ENCODE measurements at regions not wholly inside any gene's neighbourhood (a gene's known extent, or its start where the extent isn't known, plus 50 kb on each side); places are given as distances from the start of the nearest gene placed in this dataset.

- intact Hi-C loops (cut with micrococcal nuclease) = no loop called here
Measured at GRCh38 chr13:105089858-105090643, 1445.4 kb downstream of the EFNB2 start.

- intact Hi-C loops (cut with micrococcal nuclease) = no loop called here
Measured at GRCh38 chr13:105087945-105088344, 1447.5 kb downstream of the EFNB2 start.

GRCh38 chr13:105084931-105085330, 1450.5 kb downstream of the EFNB2 start:
- intact Hi-C loops (cut with micrococcal nuclease) = no loop called here

DNA sequence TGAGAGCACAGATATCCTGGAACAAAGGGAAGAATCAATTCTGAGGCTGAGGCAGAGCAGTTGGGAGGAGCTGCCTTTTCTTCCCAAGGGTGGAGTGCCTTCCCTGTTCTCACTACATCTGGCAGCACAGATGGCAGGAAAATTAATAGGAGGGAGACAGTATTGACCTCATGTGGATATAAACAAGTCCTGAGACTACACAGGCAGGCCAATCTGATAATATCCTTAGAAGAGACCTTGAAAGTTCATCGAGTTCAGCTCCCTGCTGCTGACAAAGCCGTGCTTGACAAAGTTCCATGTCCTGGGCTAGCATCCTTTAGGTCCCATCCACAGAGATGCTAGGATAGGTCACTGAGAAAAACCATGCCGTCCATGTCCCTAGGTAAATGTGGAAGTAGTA, 1451.5 kb downstream of the EFNB2 start:
- intact Hi-C loops (cut with micrococcal nuclease) = no loop called here

GRCh38 chr13:105074755-105075154, 1460.7 kb downstream of the EFNB2 start:
- intact Hi-C loops (cut with micrococcal nuclease) = no loop called here

- intact Hi-C loops (cut with micrococcal nuclease) = no loop called here
Measured at GRCh38 chr13:105073041-105073440, 1462.4 kb downstream of the EFNB2 start.

DNA sequence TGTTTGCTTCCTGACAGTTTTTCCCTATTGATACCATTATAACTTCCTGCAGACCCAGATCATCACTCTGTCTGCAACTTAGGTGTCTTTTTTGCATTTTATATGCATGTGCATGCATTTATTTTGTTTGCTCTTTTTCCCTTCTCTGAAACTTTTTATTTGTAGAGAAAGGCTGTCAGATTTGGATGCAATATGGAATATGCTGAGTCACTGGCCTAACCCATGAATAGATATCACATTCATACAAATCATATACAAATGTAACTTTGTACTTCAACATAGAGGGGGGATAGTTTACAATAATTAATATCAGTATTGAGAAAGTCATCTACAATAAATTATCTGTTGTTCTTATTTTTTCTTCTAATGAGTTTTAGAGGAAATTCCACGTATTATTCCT, 1465.0 kb downstream of the EFNB2 start:
- intact Hi-C loops (cut with micrococcal nuclease) = no loop called here

- intact Hi-C loops (cut with micrococcal nuclease) = no loop called here
Measured at GRCh38 chr13:105069106-105069505, 1466.4 kb downstream of the EFNB2 start.

DNA sequence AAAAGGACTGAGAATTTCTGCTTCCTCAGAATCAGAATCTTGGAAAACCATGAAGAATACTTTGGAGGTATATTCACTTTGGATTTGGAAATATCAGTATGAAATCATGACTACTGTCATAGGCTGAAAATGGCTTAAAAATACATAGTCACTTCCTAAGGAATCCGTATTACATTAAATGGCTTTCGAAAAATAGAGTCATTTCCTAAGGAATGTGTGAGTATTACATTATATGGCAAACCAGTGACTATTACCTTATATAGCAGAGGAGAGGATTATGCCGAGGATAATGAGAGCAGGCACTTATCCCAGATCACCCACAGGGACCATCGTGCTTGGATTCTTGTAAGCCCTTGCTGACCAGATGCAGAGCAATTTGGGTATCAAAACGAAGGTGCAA, 1471.8 kb downstream of the EFNB2 start:
- intact Hi-C loops (cut with micrococcal nuclease) = no loop called here

GRCh38 chr13:105059786-105060185, 1475.7 kb downstream of the EFNB2 start:
- intact Hi-C loops (cut with micrococcal nuclease) = no loop called here

DNA sequence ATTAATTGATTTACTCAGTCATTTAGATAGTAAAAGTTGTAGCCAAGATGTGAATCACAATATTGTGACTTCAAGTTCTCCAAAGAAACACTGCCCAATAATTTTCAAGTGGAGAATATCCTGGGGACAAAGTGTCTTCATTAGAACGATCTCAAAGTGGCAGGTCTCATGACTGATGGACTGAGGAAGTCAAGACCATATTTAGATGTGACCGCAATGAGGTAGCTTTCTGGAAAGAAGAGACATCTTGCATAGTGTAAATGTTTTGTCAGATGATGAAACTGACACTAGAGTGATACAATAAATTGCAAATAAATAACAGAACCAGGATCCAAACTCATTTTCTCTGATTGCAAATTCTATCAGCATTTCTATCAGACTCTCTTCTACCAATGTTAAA, 1476.9 kb downstream of the EFNB2 start:
- intact Hi-C loops (cut with micrococcal nuclease) = no loop called here

GRCh38 chr13:105052711-105053110, 1482.8 kb downstream of the EFNB2 start:
- intact Hi-C loops (cut with micrococcal nuclease) = no loop called here

- intact Hi-C loops (cut with micrococcal nuclease) = no loop called here
Measured at GRCh38 chr13:105050686-105051085, 1484.8 kb downstream of the EFNB2 start.

GRCh38 chr13:105048677-105049076, 1486.8 kb downstream of the EFNB2 start:
- intact Hi-C loops (cut with micrococcal nuclease) = no loop called here

GRCh38 chr13:105047676-105048295, 1487.7 kb downstream of the EFNB2 start:
- intact Hi-C loops (cut with micrococcal nuclease) = no loop called here

GRCh38 chr13:105037110-105037509, 1498.4 kb downstream of the EFNB2 start:
- intact Hi-C loops (cut with micrococcal nuclease) = no loop called here

DNA sequence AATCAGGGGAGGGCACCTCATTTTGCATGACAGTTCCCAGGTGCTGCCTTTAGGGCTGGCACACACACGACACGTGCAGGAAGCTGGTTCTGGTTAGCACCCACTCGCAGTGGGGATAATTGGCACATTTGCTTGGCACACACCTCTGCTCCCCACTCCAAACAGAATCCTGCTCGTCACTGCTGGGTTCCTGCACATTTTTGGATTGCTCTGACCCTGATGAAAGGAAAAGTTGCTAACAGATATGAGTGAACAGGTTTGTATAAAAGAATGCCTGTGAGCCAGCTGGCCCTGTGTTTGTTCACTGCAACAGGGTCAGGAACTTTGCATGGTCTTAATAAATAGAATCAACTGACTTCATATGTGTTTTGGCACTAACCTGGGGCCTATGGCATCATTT, 1500.4 kb downstream of the EFNB2 start:
- intact Hi-C loops (cut with micrococcal nuclease) = no loop called here

GRCh38 chr13:105033999-105034398, 1501.5 kb downstream of the EFNB2 start:
- intact Hi-C loops (cut with micrococcal nuclease) = no loop called here

GRCh38 chr13:105031306-105031705, 1504.2 kb downstream of the EFNB2 start:
- intact Hi-C loops (cut with micrococcal nuclease) = no loop called here

- intact Hi-C loops (cut with micrococcal nuclease) = no loop called here
Measured at GRCh38 chr13:105030851-105031250, 1504.6 kb downstream of the EFNB2 start.

DNA sequence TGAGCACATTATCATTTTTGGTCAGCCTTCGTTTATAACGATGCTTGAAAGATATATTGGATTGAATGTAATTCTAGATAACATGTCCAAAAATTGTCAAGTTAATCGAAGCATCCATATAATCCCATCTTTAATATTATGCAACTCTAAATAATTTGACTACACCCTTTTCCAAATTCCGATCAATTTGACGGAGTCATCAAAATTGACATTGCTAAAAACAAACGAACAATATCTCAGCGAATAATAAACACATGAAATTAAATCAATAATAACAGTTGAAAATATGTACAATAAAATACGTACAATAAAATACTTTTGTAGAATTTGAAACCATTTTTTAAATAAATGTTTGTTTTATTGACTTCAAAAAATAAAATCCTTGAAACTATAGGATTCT, 1516.4 kb downstream of the EFNB2 start:
- intact Hi-C loops (cut with micrococcal nuclease) = no loop called here

DNA sequence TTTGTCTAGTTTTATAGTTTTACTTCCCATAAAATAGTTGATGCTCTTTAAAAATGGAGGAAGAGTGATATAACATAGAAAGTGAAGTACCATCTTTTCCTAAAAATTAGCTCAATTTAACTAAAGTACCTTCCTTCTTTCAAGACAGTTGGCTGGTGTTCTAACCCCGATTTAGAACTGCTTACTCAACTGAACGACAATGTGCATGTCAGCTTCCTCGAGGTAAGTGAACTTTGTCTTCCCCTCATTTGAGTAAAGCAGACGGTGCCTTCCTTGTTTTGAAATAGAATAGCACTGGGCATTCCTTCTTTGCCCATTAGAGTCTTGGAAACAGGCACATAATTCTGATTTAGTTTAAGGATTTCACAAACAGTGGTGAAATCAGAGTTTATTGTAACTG, 1519.2 kb downstream of the EFNB2 start:
- intact Hi-C loops (cut with micrococcal nuclease) = no loop called here

DNA sequence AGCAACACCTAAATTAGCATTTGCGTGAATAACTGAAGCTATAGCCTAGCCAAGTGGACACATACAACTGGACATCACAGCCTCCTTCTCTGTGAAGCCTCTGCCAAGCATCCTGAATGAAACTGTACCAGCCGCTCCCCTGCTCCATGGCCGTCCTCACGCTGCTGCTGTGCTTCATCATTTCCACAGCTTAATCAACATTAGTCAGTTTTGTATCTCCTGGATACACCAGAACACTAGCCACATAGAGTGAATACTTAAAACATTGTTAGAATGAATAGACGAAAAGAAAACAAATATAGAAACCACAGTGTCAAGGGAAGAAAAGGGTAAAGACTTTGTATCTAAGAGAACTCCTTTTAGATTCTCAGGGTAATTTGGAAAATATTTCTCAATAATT, 1526.9 kb downstream of the EFNB2 start:
- intact Hi-C loops (cut with micrococcal nuclease) = no loop called here
